ENCODE measurements at regions not wholly inside any gene's neighbourhood (a gene's known extent, or its start where the extent isn't known, plus 50 kb on each side); places are given as distances from the start of the nearest gene placed in this dataset.
A peak's percentile ranks its signal among the peaks of the same experiment; 100 is the strongest.
"Not testable (repeated sequence)": the region's sequence is repeated elsewhere in the genome, so short reads cannot be mapped to it uniquely, and the experiment has no call there.

DNA sequence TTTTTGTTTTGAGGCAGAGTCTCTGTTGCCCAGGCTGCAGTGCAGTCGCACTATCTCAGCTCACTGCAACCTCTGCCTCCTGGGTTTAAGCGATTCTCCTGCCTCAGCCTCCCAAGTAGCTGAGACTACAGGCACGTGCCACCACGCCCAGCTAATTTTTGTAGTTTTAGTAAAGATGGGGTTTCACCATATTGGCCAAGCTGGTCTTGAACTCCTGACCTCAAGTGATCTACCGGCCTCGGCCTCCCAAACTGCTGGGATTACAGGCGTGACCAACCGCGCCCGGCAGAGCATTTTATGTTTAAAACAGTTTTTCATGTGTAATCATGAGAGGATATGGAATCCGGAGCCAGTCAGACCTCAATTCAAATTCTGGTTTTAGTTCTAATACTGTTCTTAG lies 94.0 kb upstream of the CHD2 start:
- H3K4me1 Mint-ChIP-seq, result peaks cover 20 to 29% (median 23%) of the 10 kb centered on the region in 3 donors
- not testable (repeated sequence) for H3K27me3 Mint-ChIP-seq, H3K9me3 Mint-ChIP-seq, H3K27ac Mint-ChIP-seq, H3K36me3 Mint-ChIP-seq
- H3K4me3 Mint-ChIP-seq, result peak overlapping the region; percentile 42 to 71 (median 64)

DNA sequence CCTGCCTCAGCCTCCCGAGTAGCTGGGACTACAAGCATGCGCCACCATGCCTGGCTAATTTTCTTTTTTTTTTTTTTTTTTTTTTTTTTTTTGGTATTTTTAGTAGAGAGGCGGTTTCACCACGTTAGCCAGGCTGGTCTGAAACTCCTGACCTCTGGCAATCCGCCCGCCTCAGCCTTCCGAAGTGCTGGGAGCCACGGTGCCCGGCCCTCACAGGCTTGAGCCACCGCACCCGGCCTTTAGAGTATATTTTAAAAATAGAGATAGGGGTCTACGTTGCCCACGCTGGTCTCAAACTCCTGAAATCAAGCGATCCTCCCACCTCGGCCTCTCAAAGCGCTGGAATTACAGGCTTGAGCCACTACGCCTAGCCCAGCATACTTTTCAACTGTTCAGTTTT lies 93.4 kb upstream of the CHD2 start:
- Mint-ChIP-seq H3K9me3 (no peaks in the 10 kb centered on the region), H3K27me3 (no peaks in the 10 kb centered on the region), H3K4me1 (peaks cover 24 to 29% (median 25%) of the 10 kb centered on the region in 3 donors), H3K4me3 (peak overlapping the region in 2 of 4 donors; percentile 63 to 64), H3K27ac (no peak overlapping the region), H3K36me3 (peaks cover 2% of the 10 kb centered on the region)

- Mint-ChIP-seq H3K27me3 (no peaks in the 10 kb centered on the region), H3K36me3 (peaks cover 2% of the 10 kb centered on the region), H3K4me3 (peak overlapping the region; percentile 91 to 100 (median 95)), H3K9me3 (no peaks in the 10 kb centered on the region), H3K4me1 (peaks cover 24 to 29% (median 26%) of the 10 kb centered on the region in 3 donors), H3K27ac (peak overlapping the region; percentile 32 to 99 (median 92))
These were observed 92.1 kb upstream of the CHD2 start for GRCh38 chr15:92807971-92808571.

GRCh38 chr15:92808598-92809063 lies 91.5 kb upstream of the CHD2 start:
- H3K27ac Mint-ChIP-seq, result peak overlapping the region; percentile 92 to 99 (median 98)
- H3K4me1 Mint-ChIP-seq, result peaks cover 25 to 31% (median 26%) of the 10 kb centered on the region in 3 donors
- H3K27me3 Mint-ChIP-seq, result no peaks in the 10 kb centered on the region
- H3K9me3 Mint-ChIP-seq, result no peaks in the 10 kb centered on the region
- peaks cover 2% of the 10 kb centered on the region for H3K36me3 Mint-ChIP-seq
- H3K4me3 Mint-ChIP-seq, result peak overlapping the region; percentile 91 to 100 (median 95)

GRCh38 chr15:92809064-92809879 lies 90.9 kb upstream of the CHD2 start:
- Mint-ChIP-seq H3K9me3 (no peaks in the 10 kb centered on the region), H3K4me1 (peaks cover 21 to 29% (median 24%) of the 10 kb centered on the region in 3 donors), H3K36me3 (peaks cover 2% of the 10 kb centered on the region), H3K4me3 (peak overlapping the region; percentile 91 to 100 (median 95)), H3K27ac (peak overlapping the region; percentile 98 to 99 (median 98)), H3K27me3 (no peaks in the 10 kb centered on the region)

DNA sequence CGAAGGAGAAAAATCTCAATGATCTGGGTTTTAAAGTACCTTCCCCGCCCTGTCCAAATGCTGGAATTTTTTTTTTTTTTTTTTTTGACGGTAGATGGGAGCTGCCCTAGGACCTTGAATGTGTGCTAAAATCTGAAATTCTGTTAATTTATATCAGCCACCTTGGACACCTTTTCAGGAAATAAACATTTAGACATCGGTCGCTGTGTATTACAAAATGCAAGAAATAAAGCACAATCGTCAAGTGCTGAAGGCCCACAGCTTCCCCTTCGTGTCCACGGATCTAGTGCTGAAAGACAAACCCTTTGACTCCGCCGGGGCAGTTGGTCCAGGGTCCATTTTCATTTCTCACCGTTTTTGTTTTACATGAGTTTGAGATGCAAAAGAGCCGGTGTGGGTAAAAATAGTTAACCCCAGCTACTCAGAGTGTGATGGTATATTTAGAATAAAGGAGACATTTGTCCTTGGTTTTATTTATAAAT lies 90.2 kb upstream of the CHD2 start:
- no peaks in the 10 kb centered on the region for H3K9me3 Mint-ChIP-seq
- H3K4me3 Mint-ChIP-seq, result peak overlapping the region; percentile 91 to 100 (median 95)
- no peaks in the 10 kb centered on the region for H3K27me3 Mint-ChIP-seq
- H3K27ac Mint-ChIP-seq, result peak overlapping the region; percentile 98 to 99 (median 98)
- peaks cover 2% of the 10 kb centered on the region for H3K36me3 Mint-ChIP-seq
- H3K4me1 Mint-ChIP-seq, result peaks cover 21 to 29% (median 24%) of the 10 kb centered on the region in 3 donors

DNA sequence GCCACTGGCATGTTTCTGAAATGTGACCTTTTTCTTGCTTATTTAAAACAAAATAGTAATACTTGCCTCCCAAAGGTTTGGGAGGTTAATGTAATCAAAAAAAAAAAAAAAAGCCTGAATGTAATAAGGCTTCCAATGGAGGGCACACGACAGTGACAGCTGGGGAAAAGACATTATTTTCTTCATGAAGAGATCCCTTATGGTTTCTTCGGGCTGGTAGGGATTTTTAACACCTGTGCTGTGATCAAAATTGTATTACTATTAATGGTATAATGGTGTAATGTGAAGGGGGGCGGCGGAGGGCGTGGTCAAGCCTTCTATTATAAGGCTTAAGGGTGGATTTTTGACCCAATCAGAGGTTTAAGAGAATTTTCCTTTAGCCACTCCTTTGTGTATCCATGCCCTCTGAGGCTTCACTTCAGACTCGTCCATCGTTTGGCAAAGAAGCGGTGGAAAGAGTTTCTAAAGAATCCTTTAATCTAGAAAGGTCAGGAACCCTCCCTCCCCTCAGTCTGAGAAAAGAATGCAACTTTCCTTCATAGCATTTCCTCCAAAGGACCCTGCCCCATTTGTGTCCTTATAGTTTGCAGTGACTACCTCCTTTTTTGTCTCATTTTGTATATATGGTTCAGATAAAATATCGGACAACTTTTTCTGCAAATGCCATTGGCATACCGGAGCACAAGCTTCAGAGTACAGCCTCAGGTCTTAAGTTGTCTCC lies 89.5 kb upstream of the CHD2 start:
- no peaks in the 10 kb centered on the region for H3K9me3 Mint-ChIP-seq
- H3K27ac Mint-ChIP-seq, result peak overlapping the region; percentile 98 to 99 (median 98)
- H3K27me3 Mint-ChIP-seq, result no peaks in the 10 kb centered on the region
- peaks cover 21 to 29% (median 24%) of the 10 kb centered on the region in 3 donors for H3K4me1 Mint-ChIP-seq
- H3K36me3 Mint-ChIP-seq, result peaks cover 2% of the 10 kb centered on the region
- peak overlapping the region; percentile 91 to 100 (median 95) for H3K4me3 Mint-ChIP-seq

DNA sequence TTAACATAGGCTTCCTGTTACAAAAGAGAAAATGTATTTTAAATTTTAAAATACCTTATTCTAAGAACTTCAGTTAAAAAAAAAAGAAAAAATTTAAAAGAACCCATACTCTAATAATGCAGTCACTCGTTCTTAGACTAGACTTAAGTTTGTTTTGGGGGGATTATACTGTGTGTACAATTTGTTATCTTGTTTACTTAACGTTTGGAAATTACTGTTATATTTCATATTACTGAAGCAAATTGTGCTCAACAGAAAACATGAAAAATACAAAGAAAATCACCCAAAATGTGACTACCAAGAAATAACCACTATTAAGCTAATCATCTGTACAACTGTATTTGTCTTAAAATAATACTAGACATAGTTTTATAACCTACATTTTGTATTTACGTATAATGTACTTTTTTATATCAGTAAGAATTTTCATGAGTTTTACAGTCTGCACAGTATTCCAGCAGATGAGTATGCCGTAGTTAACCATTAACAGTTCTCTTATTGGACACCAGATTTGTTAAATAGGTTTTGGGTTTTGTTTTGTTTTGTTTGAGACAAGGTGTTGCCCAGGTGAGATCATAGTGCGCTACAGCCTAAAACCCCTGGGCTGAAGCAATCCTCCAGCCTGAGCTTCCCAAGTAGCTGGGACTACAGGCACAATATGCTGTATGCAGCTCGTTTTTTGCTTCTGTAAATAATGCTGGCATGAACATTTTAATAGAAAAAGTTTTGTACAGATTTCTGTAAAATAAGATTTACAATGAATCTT lies 88.8 kb upstream of the CHD2 start:
- no peaks in the 10 kb centered on the region for H3K27me3 Mint-ChIP-seq
- H3K9me3 Mint-ChIP-seq, result no peaks in the 10 kb centered on the region

GRCh38 chr15:92812271-92812670 lies 87.9 kb upstream of the CHD2 start:
- H3K36me3 Mint-ChIP-seq, result peaks cover 2% of the 10 kb centered on the region
- no peak overlapping the region for H3K4me3 Mint-ChIP-seq
- H3K27me3 Mint-ChIP-seq, result no peaks in the 10 kb centered on the region
- H3K4me1 Mint-ChIP-seq, result peaks cover 21 to 30% (median 23%) of the 10 kb centered on the region in 3 donors
- peak overlapping the region in 1 of 3 donors; percentile 53 for H3K27ac Mint-ChIP-seq
- H3K9me3 Mint-ChIP-seq, result no peaks in the 10 kb centered on the region

More for the DNA sequence above, 88.8 kb upstream of the CHD2 start:
- H3K4me1 Mint-ChIP-seq, result peaks cover 21 to 29% (median 23%) of the 10 kb centered on the region in 3 donors
- H3K4me3 Mint-ChIP-seq, result peak overlapping the region; percentile 91 to 100 (median 95)
- H3K36me3 Mint-ChIP-seq, result peaks cover 2% of the 10 kb centered on the region
- H3K27ac Mint-ChIP-seq, result peak overlapping the region; percentile 98 to 99 (median 98)

DNA sequence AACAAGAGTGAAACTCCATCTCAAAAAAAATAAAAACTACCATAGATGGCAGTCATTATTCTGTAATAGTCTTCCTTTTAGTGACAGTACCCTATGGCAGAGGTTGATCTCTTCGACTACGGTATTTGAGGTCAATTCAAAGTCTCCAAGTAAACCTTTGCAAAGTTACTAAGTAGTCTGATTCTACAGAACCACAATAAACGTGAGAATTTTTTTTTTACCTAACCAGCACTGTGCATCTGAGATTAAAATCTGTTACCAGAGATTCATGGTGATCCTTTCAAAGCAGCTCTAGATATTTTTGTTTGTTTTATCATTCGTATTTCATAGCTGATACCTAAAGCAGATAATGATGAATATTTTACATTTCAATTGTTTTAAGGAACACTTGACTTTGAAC lies 86.6 kb upstream of the CHD2 start:
- Mint-ChIP-seq H3K4me3 (peak overlapping the region in 1 of 4 donors; percentile 71), H3K36me3 (no peaks in the 10 kb centered on the region), H3K4me1 (peaks cover 20 to 29% (median 23%) of the 10 kb centered on the region in 3 donors), H3K9me3 (no peaks in the 10 kb centered on the region), H3K27ac (peak overlapping the region in 2 of 3 donors; percentile 9 to 60), H3K27me3 (no peaks in the 10 kb centered on the region)

DNA sequence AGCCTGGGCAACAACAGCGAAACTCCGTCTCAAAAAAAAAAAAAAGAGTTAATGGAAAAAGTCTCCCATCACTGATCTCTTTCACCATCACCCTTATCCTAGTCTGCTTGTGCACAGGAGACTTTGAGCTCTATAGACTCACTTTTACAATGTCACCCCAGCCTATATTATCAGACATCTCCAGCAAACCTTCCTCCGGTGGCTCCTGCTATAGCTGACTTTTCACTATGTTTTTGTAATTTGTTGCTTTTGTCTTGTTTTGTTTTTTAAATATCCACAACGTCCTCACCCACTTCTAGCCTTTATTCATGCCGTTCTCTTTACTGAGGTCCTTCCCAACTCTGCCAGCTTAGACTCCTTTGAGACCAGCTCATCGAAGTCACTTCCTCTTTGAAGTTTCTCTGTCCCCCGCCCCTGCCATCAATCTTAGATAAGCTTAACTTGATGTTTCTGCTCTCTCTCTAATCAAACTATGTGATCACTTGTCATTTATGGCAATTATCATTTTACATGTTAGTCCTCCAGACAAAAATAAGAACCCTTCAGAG lies 82.7 kb upstream of the CHD2 start:
- Mint-ChIP-seq H3K27me3 (no peaks in the 10 kb centered on the region), H3K36me3 (no peaks in the 10 kb centered on the region), H3K4me3 (peak overlapping the region; percentile 44 to 76 (median 70)), H3K4me1 (peaks cover 28 to 35% (median 34%) of the 10 kb centered on the region in 3 donors), H3K27ac (peak overlapping the region; percentile 16 to 89 (median 64)), H3K9me3 (no peaks in the 10 kb centered on the region)

GRCh38 chr15:92818651-92819277 lies 81.4 kb upstream of the CHD2 start:
- peak overlapping the region; percentile 76 to 96 (median 82) for H3K4me3 Mint-ChIP-seq
- H3K9me3 Mint-ChIP-seq, result no peaks in the 10 kb centered on the region
- H3K4me1 Mint-ChIP-seq, result peaks cover 29 to 41% (median 37%) of the 10 kb centered on the region in 3 donors
- no peaks in the 10 kb centered on the region for H3K27me3 Mint-ChIP-seq
- peak overlapping the region in 2 of 3 donors; percentile 84 to 98 for H3K27ac Mint-ChIP-seq
- H3K36me3 Mint-ChIP-seq, result no peaks in the 10 kb centered on the region

Measured in IgD-negative memory B cell (primary cell).